ENCODE measurements at regions not wholly inside any gene's neighbourhood (a gene's known extent, or its start where the extent isn't known, plus 50 kb on each side); places are given as distances from the start of the nearest gene placed in this dataset.

DNA sequence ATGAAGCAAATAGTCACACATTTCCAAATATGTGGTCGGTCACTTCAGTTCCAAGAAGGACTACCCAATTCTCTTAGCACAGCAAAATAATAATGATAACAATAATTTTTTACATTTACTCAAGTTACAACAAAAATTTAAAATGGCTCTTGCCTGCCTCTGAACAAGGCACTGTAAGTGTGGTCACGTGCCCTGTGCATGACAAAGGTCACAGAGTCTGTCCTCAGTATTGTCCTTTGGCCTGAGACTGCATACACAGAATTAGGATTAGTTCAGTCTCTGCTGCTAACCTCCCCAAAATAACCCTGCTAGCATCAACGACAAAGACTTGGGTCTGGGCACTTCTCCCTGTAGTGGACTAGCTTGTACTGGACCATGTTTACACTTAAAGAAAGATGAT, 297.1 kb upstream of the DUSP10 start:
- Mint-ChIP-seq H3K27ac (no peak overlapping the region), H3K36me3 (ENCODE audit: low read depth) (no peaks in the 10 kb centered on the region), H3K4me3 (no peak overlapping the region), H3K27me3 (peaks cover 2% of the 10 kb centered on the region), H3K4me1 (no peaks in the 10 kb centered on the region), H3K9me3 (no peaks in the 10 kb centered on the region)
- CTCF ChIA-PET: no interaction called here
- POLR2A ChIA-PET: no interaction called here
- TF ChIP-seq, protein P1, sequence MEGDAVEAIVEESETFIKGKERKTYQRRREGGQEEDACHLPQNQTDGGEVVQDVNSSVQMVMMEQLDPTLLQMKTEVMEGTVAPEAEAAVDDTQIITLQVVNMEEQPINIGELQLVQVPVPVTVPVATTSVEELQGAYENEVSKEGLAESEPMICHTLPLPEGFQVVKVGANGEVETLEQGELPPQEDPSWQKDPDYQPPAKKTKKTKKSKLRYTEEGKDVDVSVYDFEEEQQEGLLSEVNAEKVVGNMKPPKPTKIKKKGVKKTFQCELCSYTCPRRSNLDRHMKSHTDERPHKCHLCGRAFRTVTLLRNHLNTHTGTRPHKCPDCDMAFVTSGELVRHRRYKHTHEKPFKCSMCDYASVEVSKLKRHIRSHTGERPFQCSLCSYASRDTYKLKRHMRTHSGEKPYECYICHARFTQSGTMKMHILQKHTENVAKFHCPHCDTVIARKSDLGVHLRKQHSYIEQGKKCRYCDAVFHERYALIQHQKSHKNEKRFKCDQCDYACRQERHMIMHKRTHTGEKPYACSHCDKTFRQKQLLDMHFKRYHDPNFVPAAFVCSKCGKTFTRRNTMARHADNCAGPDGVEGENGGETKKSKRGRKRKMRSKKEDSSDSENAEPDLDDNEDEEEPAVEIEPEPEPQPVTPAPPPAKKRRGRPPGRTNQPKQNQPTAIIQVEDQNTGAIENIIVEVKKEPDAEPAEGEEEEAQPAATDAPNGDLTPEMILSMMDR (IDR thresholded peaks at IDR 0.05): no peak
- ATAC-seq (ENCODE audit: low read depth) (no peak), DNase-seq (no peak)
- intact Hi-C loops (cut with micrococcal nuclease): no loop called here

DNA sequence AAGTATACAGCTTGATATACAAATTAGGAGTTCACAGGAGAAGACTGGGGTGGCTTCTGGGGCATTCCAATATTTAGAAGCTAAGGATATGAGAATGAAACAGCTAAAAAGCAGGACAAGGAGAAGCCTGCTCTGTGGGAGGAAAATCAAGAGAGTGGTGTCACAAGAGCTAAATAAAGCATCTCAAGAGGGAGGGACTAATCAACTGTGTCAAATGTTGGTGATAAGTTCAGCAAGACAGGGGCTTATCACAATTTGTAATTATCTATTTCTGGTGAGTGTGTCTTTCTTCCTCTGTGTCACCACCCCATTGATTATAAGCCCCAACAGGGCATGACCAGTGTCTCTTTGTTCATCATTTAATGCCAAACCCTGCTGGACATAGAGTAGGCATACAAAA, 295.8 kb upstream of the DUSP10 start:
- Mint-ChIP-seq H3K4me1 (no peaks in the 10 kb centered on the region), H3K4me3 (no peak overlapping the region), H3K27ac (no peak overlapping the region), H3K9me3 (no peaks in the 10 kb centered on the region), H3K36me3 (ENCODE audit: low read depth) (no peaks in the 10 kb centered on the region), H3K27me3 (peaks cover 2% of the 10 kb centered on the region)
- no peak for DNase-seq
- no peak for ATAC-seq (ENCODE audit: low read depth)
- intact Hi-C loops (cut with micrococcal nuclease): no loop called here
- CTCF ChIA-PET: no interaction called here
- POLR2A ChIA-PET: no interaction called here
- TF ChIP-seq, protein P1 (IDR thresholded peaks at IDR 0.05): no peak

DNA sequence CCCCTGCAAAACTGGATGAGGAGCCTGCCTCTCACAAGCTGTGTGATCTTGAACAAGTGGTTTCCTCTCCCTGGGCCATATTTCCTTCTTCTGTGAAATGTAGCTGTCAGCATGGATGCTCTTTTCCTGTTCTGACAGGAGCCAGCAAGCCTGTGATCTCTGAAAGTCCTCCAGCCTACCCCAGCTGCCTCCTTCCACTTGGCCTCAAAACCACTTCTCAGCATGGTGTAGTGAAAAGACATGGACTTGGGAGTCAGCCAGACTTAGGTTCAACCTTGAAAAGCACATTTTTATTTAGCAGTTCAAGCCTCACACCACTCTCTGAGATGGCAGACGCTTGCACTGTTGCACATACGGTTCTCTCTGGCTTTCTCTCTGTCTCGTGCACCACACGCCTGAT, 292.9 kb upstream of the DUSP10 start:
- ATAC-seq (ENCODE audit: low read depth) (no peak), DNase-seq (no peak)
- peaks cover 2% of the 10 kb centered on the region for H3K27me3 Mint-ChIP-seq
- no peaks in the 10 kb centered on the region for H3K4me1 Mint-ChIP-seq
- no peak overlapping the region for H3K27ac Mint-ChIP-seq
- no peaks in the 10 kb centered on the region for H3K9me3 Mint-ChIP-seq
- ChIA-PET CTCF (no interaction called here), POLR2A (no interaction called here)
- TF ChIP-seq, protein P1 (IDR thresholded peaks at IDR 0.05): no peak
- H3K4me3 Mint-ChIP-seq: no peak overlapping the region
- no peaks in the 10 kb centered on the region for H3K36me3 Mint-ChIP-seq (ENCODE audit: low read depth)
- intact Hi-C loops (cut with micrococcal nuclease): no loop called here

DNA sequence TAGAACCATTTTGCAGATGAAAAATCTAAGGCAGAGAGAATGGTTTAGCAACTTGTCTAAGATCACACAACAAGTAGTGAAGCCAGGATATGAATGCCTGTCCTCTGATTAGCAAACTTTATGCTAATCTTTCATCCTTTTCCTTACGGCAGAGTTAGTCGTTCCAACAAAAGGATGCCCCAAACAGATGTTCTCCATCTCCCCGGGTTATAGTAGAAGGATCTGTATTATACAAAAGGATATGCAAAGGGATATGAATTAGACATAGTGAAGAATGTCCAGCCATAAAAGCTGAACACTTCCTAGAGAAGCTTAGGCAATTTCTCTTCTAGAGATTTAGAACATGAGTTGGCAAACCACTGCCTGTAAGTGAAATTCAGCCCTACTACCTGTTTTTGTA, 291.6 kb upstream of the DUSP10 start:
- ATAC-seq (ENCODE audit: low read depth): no peak
- CTCF ChIA-PET: no interaction called here

DNA sequence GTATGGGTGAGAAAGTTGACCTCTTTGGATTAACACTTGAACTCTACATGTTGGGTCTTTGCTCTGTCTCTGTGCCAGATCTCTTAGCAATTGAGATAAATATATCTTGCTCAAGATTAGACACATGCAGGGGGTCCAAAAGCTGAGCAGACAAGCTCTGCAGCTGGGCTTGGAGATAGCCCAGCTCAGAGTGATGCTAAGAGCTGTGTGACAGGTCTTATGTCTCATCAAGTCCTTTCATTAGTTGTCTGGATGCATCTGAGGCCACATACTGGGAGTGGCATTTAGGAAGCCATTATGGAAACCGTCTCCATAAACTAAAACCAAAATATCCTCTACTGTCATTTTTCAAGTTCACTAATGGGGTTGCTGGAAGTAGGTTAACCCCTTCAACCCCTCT, 289.4 kb upstream of the DUSP10 start:
- ChIA-PET POLR2A (no interaction called here), CTCF (no interaction called here)
- H3K27me3 Mint-ChIP-seq: peaks cover 2% of the 10 kb centered on the region
- no peak overlapping the region for H3K4me3 Mint-ChIP-seq
- ATAC-seq (ENCODE audit: low read depth) (no peak), DNase-seq (no peak)
- H3K36me3 Mint-ChIP-seq (ENCODE audit: low read depth): no peaks in the 10 kb centered on the region
- TF ChIP-seq, protein P1 (IDR thresholded peaks at IDR 0.05): no peak
- no peaks in the 10 kb centered on the region for H3K9me3 Mint-ChIP-seq
- no peak overlapping the region for H3K27ac Mint-ChIP-seq
- H3K4me1 Mint-ChIP-seq: no peaks in the 10 kb centered on the region
- intact Hi-C loops (cut with micrococcal nuclease): no loop called here

More for the DNA sequence above, 291.6 kb upstream of the DUSP10 start:
- Mint-ChIP-seq H3K36me3 (ENCODE audit: low read depth) (no peaks in the 10 kb centered on the region), H3K4me1 (no peaks in the 10 kb centered on the region), H3K27me3 (peaks cover 2% of the 10 kb centered on the region), H3K9me3 (no peaks in the 10 kb centered on the region), H3K27ac (no peak overlapping the region), H3K4me3 (no peak overlapping the region)
- DNase-seq: no peak
- TF ChIP-seq, protein P1 (IDR thresholded peaks at IDR 0.05): no peak
- intact Hi-C loops (cut with micrococcal nuclease): no loop called here
- POLR2A ChIA-PET: no interaction called here
